ENCODE measurements at regions not wholly inside any gene's neighbourhood (a gene's known extent, or its start where the extent isn't known, plus 50 kb on each side); places are given as distances from the start of the nearest gene placed in this dataset.

GRCh38 chr5:107321906-107322305 lies 348.8 kb downstream of the EFNA5 start:
- Mint-ChIP-seq H3K4me1 (ENCODE audit: low read depth, unreplicated experiment) (peaks cover 1% of the 10 kb centered on the region), H3K27me3 (ENCODE audit: unreplicated experiment) (no peaks in the 10 kb centered on the region), H3K27ac (ENCODE audit: unreplicated experiment) (no peak overlapping the region), H3K4me3 (ENCODE audit: low read depth, unreplicated experiment) (no peak overlapping the region), H3K36me3 (ENCODE audit: insufficient read depth, unreplicated experiment) (no peaks in the 10 kb centered on the region), H3K9me3 (ENCODE audit: low read depth, unreplicated experiment) (no peaks in the 10 kb centered on the region)
- CTCF ChIA-PET: no interaction called here
- intact Hi-C loops (cut with micrococcal nuclease; ENCODE audit: unreplicated experiment): no loop called here
- no peak for DNase-seq
- no TSS peak for BruUV-seq (replicated peaks)
- TF ChIP-seq CTCF (IDR thresholded peaks at IDR 0.05; ENCODE audit: unreplicated experiment): no peak

- Mint-ChIP-seq H3K4me1 (ENCODE audit: low read depth, unreplicated experiment) (peaks cover 12% of the 10 kb centered on the region), H3K27ac (ENCODE audit: unreplicated experiment) (no peak overlapping the region), H3K36me3 (ENCODE audit: insufficient read depth, unreplicated experiment) (no peaks in the 10 kb centered on the region), H3K4me3 (ENCODE audit: low read depth, unreplicated experiment) (no peak overlapping the region), H3K9me3 (ENCODE audit: low read depth, unreplicated experiment) (no peaks in the 10 kb centered on the region), H3K27me3 (ENCODE audit: unreplicated experiment) (no peaks in the 10 kb centered on the region)
- no peak for TF ChIP-seq CTCF (IDR thresholded peaks at IDR 0.05; ENCODE audit: unreplicated experiment)
- CTCF ChIA-PET: interaction anchor here (0.5 kb wide), 1 partner anchor 790 kb away, joined by 3 read pairs; no protein-coding TSS in a partner anchor
- BruUV-seq (replicated peaks): no TSS peak
- intact Hi-C loops (cut with micrococcal nuclease; ENCODE audit: unreplicated experiment): no loop called here
- DNase-seq: no peak
Observed at GRCh38 chr5:107320846-107321245, 349.9 kb downstream of the EFNA5 start.

- no peak overlapping the region for H3K27ac Mint-ChIP-seq (ENCODE audit: unreplicated experiment)
- H3K36me3 Mint-ChIP-seq (ENCODE audit: insufficient read depth, unreplicated experiment): no peaks in the 10 kb centered on the region
- H3K4me3 Mint-ChIP-seq (ENCODE audit: low read depth, unreplicated experiment): no peak overlapping the region
- no TSS peak for BruUV-seq (replicated peaks)
- peaks cover 15% of the 10 kb centered on the region for H3K4me1 Mint-ChIP-seq (ENCODE audit: low read depth, unreplicated experiment)
- H3K9me3 Mint-ChIP-seq (ENCODE audit: low read depth, unreplicated experiment): no peaks in the 10 kb centered on the region
- intact Hi-C loops (cut with micrococcal nuclease; ENCODE audit: unreplicated experiment): no loop called here
- TF ChIP-seq CTCF (IDR thresholded peaks at IDR 0.05; ENCODE audit: unreplicated experiment): no peak
- no peaks in the 10 kb centered on the region for H3K27me3 Mint-ChIP-seq (ENCODE audit: unreplicated experiment)
- CTCF ChIA-PET: interaction anchor here (0.5 kb wide), 1 partner anchor 791 kb away, joined by 3 read pairs; no protein-coding TSS in a partner anchor
- DNase-seq: no peak
Observed at GRCh38 chr5:107320376-107320775, 350.4 kb downstream of the EFNA5 start.

GRCh38 chr5:107319901-107320300 lies 350.8 kb downstream of the EFNA5 start:
- no peak for TF ChIP-seq CTCF (IDR thresholded peaks at IDR 0.05; ENCODE audit: unreplicated experiment)
- Mint-ChIP-seq H3K27me3 (ENCODE audit: unreplicated experiment) (no peaks in the 10 kb centered on the region), H3K36me3 (ENCODE audit: insufficient read depth, unreplicated experiment) (no peaks in the 10 kb centered on the region), H3K4me1 (ENCODE audit: low read depth, unreplicated experiment) (peaks cover 15% of the 10 kb centered on the region), H3K9me3 (ENCODE audit: low read depth, unreplicated experiment) (no peaks in the 10 kb centered on the region), H3K27ac (ENCODE audit: unreplicated experiment) (no peak overlapping the region), H3K4me3 (ENCODE audit: low read depth, unreplicated experiment) (no peak overlapping the region)
- CTCF ChIA-PET: no interaction called here
- no TSS peak for BruUV-seq (replicated peaks)
- intact Hi-C loops (cut with micrococcal nuclease; ENCODE audit: unreplicated experiment): no loop called here
- no peak for DNase-seq

Data from Calu3 (cell line).